HEK293 (cell line): ENCODE measurements at regions not wholly inside any gene's neighbourhood (a gene's known extent, or its start where the extent isn't known, plus 50 kb on each side); places are given as distances from the start of the nearest gene placed in this dataset.

Experiments
- CTCF ChIA-PET: fragments of 350-600 bp; formaldehyde crosslinking; extraction: SDS; loops from one replicate; lab custom pipeline; 2021; ENCODE audit warnings: antibody characterized with exemption; lab: Yijun Ruan, JAX
- POLR2A ChIA-PET: fragments of 300-600 bp; formaldehyde crosslinking; extraction: SDS; loops from one replicate; lab custom pipeline; 2020; ENCODE audit warnings: antibody characterized with exemption, inconsistent platforms; lab: Yijun Ruan, JAX
- H3K27ac ChIP-seq: fragments of 200-500 bp; sonication (Bioruptor generic); 2 replicates; pipeline ENCODE4 v1.5.1; 2014; ENCODE audit warnings: low read depth, low read length, control low read depth, inconsistent platforms; ENCODE audit errors: extremely low read depth
- H3K36me3 ChIP-seq, 2 experiments: fragments of 200-500 bp in 1 of 2; sonication (Bioruptor generic) in 1 of 2; 1 replicate in 1 of 2; 2 replicates in 1 of 2; pipeline ENCODE4 v1.5.1; 2014 to 2017; ENCODE audit warnings: inconsistent platforms in 2 of 2, low read length in 2 of 2; ENCODE audit not compliant: control insufficient read depth in 2 of 2, insufficient read depth in 1 of 2
- H3K4me1 ChIP-seq: fragments of 200-500 bp; sonication (Bioruptor generic); 2 replicates; pipeline ENCODE4 v1.5.1; 2014; ENCODE audit warnings: mild to moderate bottlenecking, low read length, inconsistent platforms; ENCODE audit not compliant: control insufficient read depth, insufficient read depth
- H3K4me3 ChIP-seq: 2 replicates; pipeline ENCODE4 v1.5.1; 2011; ENCODE audit warnings: low read depth, mild to moderate bottlenecking, control low read depth, low read length, moderate library complexity
- H3K9me3 ChIP-seq: fragments of 200-500 bp; sonication (Bioruptor generic); 2 replicates; pipeline ENCODE4 v1.5.1; 2014; ENCODE audit warnings: low read depth, low read length, inconsistent platforms; ENCODE audit not compliant: control insufficient read depth, insufficient read depth
- GLI2 ChIP-seq: fragments of 450-650 bp; formaldehyde crosslinking; IDR thresholded peaks from 2 replicates; pipeline ENCODE4; 2017; ENCODE audit warnings: missing biosample characterization, missing genetic modification characterization, low read depth, borderline replicate concordance
- GLIS2 ChIP-seq: fragments of 450-650 bp; formaldehyde crosslinking; IDR thresholded peaks from 2 replicates; pipeline ENCODE4 v1.5.1; 2016; ENCODE audit warnings: missing biosample characterization, missing genetic modification characterization
- KLF16 ChIP-seq: fragments of 450-650 bp; formaldehyde crosslinking; IDR thresholded peaks from 2 replicates; pipeline ENCODE4 v1.5.1; 2017; ENCODE audit warnings: missing biosample characterization, missing genetic modification characterization
- ZBTB7A ChIP-seq: fragments of 450-650 bp; formaldehyde crosslinking; IDR thresholded peaks from 2 replicates; pipeline ENCODE4 v1.5.1; 2016; ENCODE audit warnings: low read depth, missing biosample characterization, missing genetic modification characterization
- ZFP37 ChIP-seq: fragments of 450-650 bp; formaldehyde crosslinking; IDR thresholded peaks from 2 replicates; pipeline ENCODE4 v1.5.1; 2016; ENCODE audit warnings: missing biosample characterization, missing genetic modification characterization
- ZNF10 ChIP-seq: fragments of 450-650 bp; formaldehyde crosslinking; IDR thresholded peaks from 2 replicates; pipeline ENCODE4 v1.5.1; 2017; ENCODE audit warnings: missing biosample characterization, missing genetic modification characterization
- ZNF121 ChIP-seq: fragments of 450-650 bp; formaldehyde crosslinking; IDR thresholded peaks from 2 replicates; pipeline ENCODE4 v1.5.1; 2016; ENCODE audit warnings: missing biosample characterization, missing genetic modification characterization
- ZNF2 ChIP-seq: fragments of 450-650 bp; formaldehyde crosslinking; IDR thresholded peaks from 2 replicates; pipeline ENCODE4 v1.5.1; 2016; ENCODE audit warnings: missing biosample characterization, missing genetic modification characterization
- ZNF211 ChIP-seq: fragments of 450-650 bp; formaldehyde crosslinking; IDR thresholded peaks from 2 replicates; pipeline ENCODE4 v1.5.1; 2016; ENCODE audit warnings: low read depth, missing biosample characterization, missing genetic modification characterization
- ZNF274 ChIP-seq, 2 experiments: fragments of 200-500 bp in 1 of 2; fragments of 450-650 bp in 1 of 2; sonication (Bioruptor generic) in 1 of 2; formaldehyde crosslinking in 1 of 2; IDR thresholded peaks; 2 replicates each; pipeline versions ENCODE4 v1.5.1 to v1.6.1; 2014 to 2016; ENCODE audit warnings: borderline replicate concordance in 1 of 2, inconsistent platforms in 1 of 2, low read length in 1 of 2, missing biosample characterization in 1 of 2, missing genetic modification characterization in 1 of 2
- ZNF292 ChIP-seq: fragments of 450-650 bp; formaldehyde crosslinking; IDR thresholded peaks from 2 replicates; pipeline ENCODE4 v1.5.1; 2016; ENCODE audit warnings: low read depth, missing biosample characterization, missing genetic modification characterization, borderline replicate concordance
- ZNF302 ChIP-seq: fragments of 450-650 bp; formaldehyde crosslinking; IDR thresholded peaks from 2 replicates; pipeline ENCODE4 v1.5.1; 2016; ENCODE audit warnings: missing biosample characterization, missing genetic modification characterization, low read depth
- ZNF324 ChIP-seq: fragments of 450-650 bp; formaldehyde crosslinking; IDR thresholded peaks from 2 replicates; pipeline ENCODE4 v1.5.1; 2016; ENCODE audit warnings: missing biosample characterization, missing genetic modification characterization
- ZNF416 ChIP-seq: fragments of 450-650 bp; formaldehyde crosslinking; IDR thresholded peaks from 2 replicates; pipeline ENCODE4 v1.5.1; 2016; ENCODE audit warnings: missing biosample characterization, missing genetic modification characterization
- ZNF549 ChIP-seq: fragments of 450-650 bp; IDR thresholded peaks from 2 replicates; pipeline ENCODE4 v1.5.1; 2018; ENCODE audit warnings: missing biosample characterization, missing genetic modification characterization, mild to moderate bottlenecking, inconsistent platforms, moderate library complexity
- ZNF571 ChIP-seq: fragments of 450-650 bp; formaldehyde crosslinking; IDR thresholded peaks from 2 replicates; pipeline ENCODE4 v1.5.0; 2017; ENCODE audit warnings: missing biosample characterization, missing genetic modification characterization
- ZNF629 ChIP-seq: fragments of 450-650 bp; formaldehyde crosslinking; IDR thresholded peaks from 2 replicates; pipeline ENCODE4 v1.5.1; 2017; ENCODE audit warnings: missing biosample characterization, missing genetic modification characterization
- ZNF776 ChIP-seq: fragments of 450-650 bp; formaldehyde crosslinking; IDR thresholded peaks from 2 replicates; pipeline ENCODE4 v1.5.0; 2017; ENCODE audit warnings: missing biosample characterization, missing genetic modification characterization, borderline replicate concordance
- ZNF785 ChIP-seq: fragments of 450-650 bp; formaldehyde crosslinking; IDR thresholded peaks from 2 replicates; pipeline ENCODE4 v1.5.1; 2016; ENCODE audit warnings: missing biosample characterization, missing genetic modification characterization
- ZSCAN16 ChIP-seq: fragments of 450-650 bp; formaldehyde crosslinking; IDR thresholded peaks from 2 replicates; pipeline ENCODE4 v1.5.1; 2016; ENCODE audit warnings: missing biosample characterization, missing genetic modification characterization
- ZXDB ChIP-seq: fragments of 450-650 bp; formaldehyde crosslinking; IDR thresholded peaks from 2 replicates; pipeline ENCODE4 v1.5.1; 2016; ENCODE audit warnings: missing biosample characterization, missing genetic modification characterization
- TF ChIP-seq, protein P1 (sequence below): fragments of 450-650 bp; formaldehyde crosslinking; IDR thresholded peaks from 2 replicates; pipeline ENCODE4 v1.5.1; 2016; ENCODE audit warnings: missing biosample characterization, missing genetic modification characterization
- TF ChIP-seq, protein P2 (sequence below): fragments of 450-650 bp; IDR thresholded peaks from 2 replicates; pipeline ENCODE4 v1.5.1; 2018; ENCODE audit warnings: missing biosample characterization, missing genetic modification characterization
- TF ChIP-seq, protein P3 (sequence below): sonication (generic); formaldehyde crosslinking; IDR thresholded peaks from 2 replicates; pipeline ENCODE4 v1.8.1; 2022; ENCODE audit warnings: mild to moderate bottlenecking, moderate library complexity, missing genetic modification reagents
- TF ChIP-seq, protein P4 (sequence below): fragments of 450-650 bp; formaldehyde crosslinking; IDR thresholded peaks from 2 replicates; pipeline ENCODE4 v1.5.1; 2016; ENCODE audit warnings: missing biosample characterization, missing genetic modification characterization
- TF ChIP-seq, protein P5 (sequence below): fragments of 450-650 bp; formaldehyde crosslinking; IDR thresholded peaks from 2 replicates; pipeline ENCODE4 v1.5.1; 2017; ENCODE audit warnings: missing biosample characterization, missing genetic modification characterization
- TF ChIP-seq, protein P6 (sequence below): fragments of 450-650 bp; formaldehyde crosslinking; IDR thresholded peaks from 2 replicates; pipeline ENCODE4 v1.5.1; 2016; ENCODE audit warnings: missing biosample characterization, missing genetic modification characterization

DNA sequence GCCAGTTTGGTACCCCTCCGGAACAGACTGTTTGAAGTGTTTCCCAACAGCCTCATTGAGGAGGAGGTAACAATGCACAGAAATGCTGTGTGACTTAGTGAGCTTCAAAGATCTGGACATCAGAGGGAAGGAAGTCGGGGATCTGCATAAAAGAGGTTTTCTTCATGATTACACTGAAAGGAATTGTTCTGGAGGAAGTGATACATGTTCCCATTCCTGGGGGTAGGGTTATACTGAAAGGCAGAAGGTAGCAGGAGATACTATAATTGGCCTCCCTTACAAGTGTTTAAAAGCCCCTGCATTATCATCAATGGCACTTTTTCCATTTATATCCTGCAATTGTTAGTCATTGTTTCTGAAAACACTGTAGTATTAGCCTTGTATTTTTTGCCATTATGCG lies 94.0 kb upstream of the DKK2 start:
- POLR2A ChIA-PET, result no interaction called here
- Histone ChIP-seq H3K36me3 (no peaks in the 10 kb centered on the region), H3K4me1 (no peaks in the 10 kb centered on the region), H3K27ac (no peak overlapping the region), H3K9me3 (no peaks in the 10 kb centered on the region), H3K4me3 (no peak overlapping the region)
- TF ChIP-seq ZFP37 (tag by site-specific recombination), result no peak
- no peak for TF ChIP-seq ZNF571 (tag by site-specific recombination)
- TF ChIP-seq, protein P1, sequence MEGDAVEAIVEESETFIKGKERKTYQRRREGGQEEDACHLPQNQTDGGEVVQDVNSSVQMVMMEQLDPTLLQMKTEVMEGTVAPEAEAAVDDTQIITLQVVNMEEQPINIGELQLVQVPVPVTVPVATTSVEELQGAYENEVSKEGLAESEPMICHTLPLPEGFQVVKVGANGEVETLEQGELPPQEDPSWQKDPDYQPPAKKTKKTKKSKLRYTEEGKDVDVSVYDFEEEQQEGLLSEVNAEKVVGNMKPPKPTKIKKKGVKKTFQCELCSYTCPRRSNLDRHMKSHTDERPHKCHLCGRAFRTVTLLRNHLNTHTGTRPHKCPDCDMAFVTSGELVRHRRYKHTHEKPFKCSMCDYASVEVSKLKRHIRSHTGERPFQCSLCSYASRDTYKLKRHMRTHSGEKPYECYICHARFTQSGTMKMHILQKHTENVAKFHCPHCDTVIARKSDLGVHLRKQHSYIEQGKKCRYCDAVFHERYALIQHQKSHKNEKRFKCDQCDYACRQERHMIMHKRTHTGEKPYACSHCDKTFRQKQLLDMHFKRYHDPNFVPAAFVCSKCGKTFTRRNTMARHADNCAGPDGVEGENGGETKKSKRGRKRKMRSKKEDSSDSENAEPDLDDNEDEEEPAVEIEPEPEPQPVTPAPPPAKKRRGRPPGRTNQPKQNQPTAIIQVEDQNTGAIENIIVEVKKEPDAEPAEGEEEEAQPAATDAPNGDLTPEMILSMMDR, result no peak
- TF ChIP-seq GLIS2, result no peak
- CTCF ChIA-PET, result no interaction called here

DNA sequence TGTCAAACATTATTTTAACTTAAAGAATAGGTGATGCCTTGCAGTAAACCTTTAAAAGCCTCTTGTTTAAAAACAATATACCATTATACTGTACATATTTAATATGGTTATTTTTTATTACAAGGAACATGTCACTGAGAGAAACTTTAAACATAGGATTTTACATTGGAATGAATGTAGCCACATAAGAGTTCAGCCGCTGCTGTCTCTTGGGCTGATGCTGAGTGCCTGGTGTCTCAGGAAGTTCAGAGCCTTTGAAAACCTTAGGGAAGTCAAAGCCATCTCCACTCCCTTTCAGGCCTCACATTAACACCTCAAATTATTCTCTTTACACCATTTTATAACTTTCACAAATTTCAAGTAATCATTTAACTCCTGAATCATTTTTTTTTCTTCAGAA lies 93.5 kb upstream of the DKK2 start:
- Histone ChIP-seq H3K27ac (no peak overlapping the region), H3K4me1 (no peaks in the 10 kb centered on the region), H3K4me3 (no peak overlapping the region), H3K9me3 (no peaks in the 10 kb centered on the region), H3K36me3 (no peaks in the 10 kb centered on the region)
- ChIA-PET POLR2A (no interaction called here), CTCF (no interaction called here)
- TF ChIP-seq ZNF785 (no peak), KLF16 (no peak), ZSCAN16 (tag by site-specific recombination) (no peak), ZNF549 (no peak), ZNF2 (tag by site-specific recombination) (no peak), ZNF629 (tag by site-specific recombination) (no peak), GLI2 (tag by site-specific recombination) (no peak), ZXDB (no peak), ZNF324 (no peak), ZNF776 (tag by site-specific recombination) (no peak), ZNF416 (tag by site-specific recombination) (no peak)
- TF ChIP-seq, protein P2, sequence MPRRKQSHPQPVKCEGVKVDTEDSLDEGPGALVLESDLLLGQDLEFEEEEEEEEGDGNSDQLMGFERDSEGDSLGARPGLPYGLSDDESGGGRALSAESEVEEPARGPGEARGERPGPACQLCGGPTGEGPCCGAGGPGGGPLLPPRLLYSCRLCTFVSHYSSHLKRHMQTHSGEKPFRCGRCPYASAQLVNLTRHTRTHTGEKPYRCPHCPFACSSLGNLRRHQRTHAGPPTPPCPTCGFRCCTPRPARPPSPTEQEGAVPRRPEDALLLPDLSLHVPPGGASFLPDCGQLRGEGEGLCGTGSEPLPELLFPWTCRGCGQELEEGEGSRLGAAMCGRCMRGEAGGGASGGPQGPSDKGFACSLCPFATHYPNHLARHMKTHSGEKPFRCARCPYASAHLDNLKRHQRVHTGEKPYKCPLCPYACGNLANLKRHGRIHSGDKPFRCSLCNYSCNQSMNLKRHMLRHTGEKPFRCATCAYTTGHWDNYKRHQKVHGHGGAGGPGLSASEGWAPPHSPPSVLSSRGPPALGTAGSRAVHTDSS (tag by site-specific recombination), result no peak

DNA sequence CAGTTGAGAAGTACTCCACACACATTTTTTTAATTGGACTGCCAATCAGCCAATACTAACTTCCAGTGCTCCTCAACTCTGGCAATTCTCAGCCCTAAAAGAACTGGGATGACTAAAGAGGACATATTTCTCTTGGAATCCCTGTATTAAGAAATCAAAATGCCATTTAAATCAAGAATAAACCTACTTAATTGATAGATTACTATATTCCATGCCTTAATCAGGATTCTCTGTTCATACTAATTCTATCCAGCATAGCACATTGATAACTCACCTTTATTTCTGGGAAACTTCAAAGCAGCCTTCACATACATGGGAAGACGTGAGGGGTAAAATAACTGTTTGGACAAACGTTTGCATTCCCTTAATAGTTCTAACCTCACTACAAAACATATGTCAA lies 93.0 kb upstream of the DKK2 start:
- H3K36me3 ChIP-seq, result no peaks in the 10 kb centered on the region
- H3K4me3 ChIP-seq, result no peak overlapping the region
- no peaks in the 10 kb centered on the region for H3K4me1 ChIP-seq
- H3K9me3 ChIP-seq, result no peaks in the 10 kb centered on the region
- ChIA-PET POLR2A (no interaction called here), CTCF (no interaction called here)
- no peak overlapping the region for H3K27ac ChIP-seq
- TF ChIP-seq ZBTB7A (no peak), ZNF10 (no peak), ZNF274 (IDR thresholded peaks at IDR 0.05; ENCODE audit: low read length) (no peak), ZNF274 (tag by site-specific recombination; IDR thresholded peaks at IDR 0.05; ENCODE audit: borderline replicate concordance) (no peak), ZNF292 (tag by site-specific recombination) (no peak), ZNF121 (no peak), ZNF211 (tag by site-specific recombination) (no peak), ZNF302 (tag by site-specific recombination) (no peak)
- TF ChIP-seq, protein P3, sequence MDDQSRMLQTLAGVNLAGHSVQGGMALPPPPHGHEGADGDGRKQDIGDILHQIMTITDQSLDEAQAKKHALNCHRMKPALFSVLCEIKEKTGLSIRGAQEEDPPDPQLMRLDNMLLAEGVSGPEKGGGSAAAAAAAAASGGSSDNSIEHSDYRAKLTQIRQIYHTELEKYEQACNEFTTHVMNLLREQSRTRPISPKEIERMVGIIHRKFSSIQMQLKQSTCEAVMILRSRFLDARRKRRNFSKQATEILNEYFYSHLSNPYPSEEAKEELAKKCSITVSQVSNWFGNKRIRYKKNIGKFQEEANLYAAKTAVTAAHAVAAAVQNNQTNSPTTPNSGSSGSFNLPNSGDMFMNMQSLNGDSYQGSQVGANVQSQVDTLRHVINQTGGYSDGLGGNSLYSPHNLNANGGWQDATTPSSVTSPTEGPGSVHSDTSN (CRISPR knock-in tag), result no peak
- TF ChIP-seq, protein P4, sequence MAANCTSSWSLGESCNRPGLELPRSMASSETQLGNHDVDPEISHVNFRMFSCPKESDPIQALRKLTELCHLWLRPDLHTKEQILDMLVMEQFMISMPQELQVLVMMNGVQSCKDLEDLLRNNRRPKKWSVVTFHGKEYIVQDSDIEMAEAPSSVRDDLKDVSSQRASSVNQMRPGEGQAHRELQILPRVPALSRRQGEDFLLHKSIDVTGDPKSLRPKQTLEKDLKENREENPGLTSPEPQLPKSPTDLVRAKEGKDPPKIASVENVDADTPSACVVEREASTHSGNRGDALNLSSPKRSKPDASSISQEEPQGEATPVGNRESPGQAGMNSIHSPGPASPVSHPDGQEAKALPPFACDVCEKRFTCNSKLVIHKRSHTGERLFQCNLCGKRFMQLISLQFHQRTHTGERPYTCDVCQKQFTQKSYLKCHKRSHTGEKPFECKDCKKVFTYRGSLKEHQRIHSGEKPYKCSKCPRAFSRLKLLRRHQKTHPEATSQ (tag by site-specific recombination), result no peak
- TF ChIP-seq, protein P5, sequence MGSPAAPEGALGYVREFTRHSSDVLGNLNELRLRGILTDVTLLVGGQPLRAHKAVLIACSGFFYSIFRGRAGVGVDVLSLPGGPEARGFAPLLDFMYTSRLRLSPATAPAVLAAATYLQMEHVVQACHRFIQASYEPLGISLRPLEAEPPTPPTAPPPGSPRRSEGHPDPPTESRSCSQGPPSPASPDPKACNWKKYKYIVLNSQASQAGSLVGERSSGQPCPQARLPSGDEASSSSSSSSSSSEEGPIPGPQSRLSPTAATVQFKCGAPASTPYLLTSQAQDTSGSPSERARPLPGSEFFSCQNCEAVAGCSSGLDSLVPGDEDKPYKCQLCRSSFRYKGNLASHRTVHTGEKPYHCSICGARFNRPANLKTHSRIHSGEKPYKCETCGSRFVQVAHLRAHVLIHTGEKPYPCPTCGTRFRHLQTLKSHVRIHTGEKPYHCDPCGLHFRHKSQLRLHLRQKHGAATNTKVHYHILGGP (tag by site-specific recombination), result no peak
- TF ChIP-seq, protein P6, sequence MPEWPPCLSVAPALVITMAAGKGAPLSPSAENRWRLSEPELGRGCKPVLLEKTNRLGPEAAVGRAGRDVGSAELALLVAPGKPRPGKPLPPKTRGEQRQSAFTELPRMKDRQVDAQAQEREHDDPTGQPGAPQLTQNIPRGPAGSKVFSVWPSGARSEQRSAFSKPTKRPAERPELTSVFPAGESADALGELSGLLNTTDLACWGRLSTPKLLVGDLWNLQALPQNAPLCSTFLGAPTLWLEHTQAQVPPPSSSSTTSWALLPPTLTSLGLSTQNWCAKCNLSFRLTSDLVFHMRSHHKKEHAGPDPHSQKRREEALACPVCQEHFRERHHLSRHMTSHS, result no peak
